Neural cell (in vitro differentiated cells): ENCODE measurements at regions not wholly inside any gene's neighbourhood (a gene's known extent, or its start where the extent isn't known, plus 50 kb on each side); places are given as distances from the start of the nearest gene placed in this dataset.

Experiments used
- RAD21 ChIP-seq: fragments of 450-650 bp; conservative IDR thresholded peaks from 2 replicates; pipeline ENCODE4 v1.6.1; 2014; ENCODE audit warnings: antibody characterized with exemption, mild to moderate bottlenecking, moderate library complexity
- TF ChIP-seq, protein P1 (sequence below): IDR thresholded peaks from 2 replicates; pipeline ENCODE4 v1.6.1; 2012; ENCODE audit warnings: borderline replicate concordance
- TF ChIP-seq, protein P2 (sequence below): fragments of 450-650 bp; IDR thresholded peaks from 2 replicates; pipeline ENCODE4 v1.5.1; 2014; ENCODE audit warnings: antibody characterized with exemption, mild to moderate bottlenecking, moderate library complexity; ENCODE audit not compliant: poor library complexity, severe bottlenecking

- no peak for TF ChIP-seq RAD21
- TF ChIP-seq, protein P1, sequence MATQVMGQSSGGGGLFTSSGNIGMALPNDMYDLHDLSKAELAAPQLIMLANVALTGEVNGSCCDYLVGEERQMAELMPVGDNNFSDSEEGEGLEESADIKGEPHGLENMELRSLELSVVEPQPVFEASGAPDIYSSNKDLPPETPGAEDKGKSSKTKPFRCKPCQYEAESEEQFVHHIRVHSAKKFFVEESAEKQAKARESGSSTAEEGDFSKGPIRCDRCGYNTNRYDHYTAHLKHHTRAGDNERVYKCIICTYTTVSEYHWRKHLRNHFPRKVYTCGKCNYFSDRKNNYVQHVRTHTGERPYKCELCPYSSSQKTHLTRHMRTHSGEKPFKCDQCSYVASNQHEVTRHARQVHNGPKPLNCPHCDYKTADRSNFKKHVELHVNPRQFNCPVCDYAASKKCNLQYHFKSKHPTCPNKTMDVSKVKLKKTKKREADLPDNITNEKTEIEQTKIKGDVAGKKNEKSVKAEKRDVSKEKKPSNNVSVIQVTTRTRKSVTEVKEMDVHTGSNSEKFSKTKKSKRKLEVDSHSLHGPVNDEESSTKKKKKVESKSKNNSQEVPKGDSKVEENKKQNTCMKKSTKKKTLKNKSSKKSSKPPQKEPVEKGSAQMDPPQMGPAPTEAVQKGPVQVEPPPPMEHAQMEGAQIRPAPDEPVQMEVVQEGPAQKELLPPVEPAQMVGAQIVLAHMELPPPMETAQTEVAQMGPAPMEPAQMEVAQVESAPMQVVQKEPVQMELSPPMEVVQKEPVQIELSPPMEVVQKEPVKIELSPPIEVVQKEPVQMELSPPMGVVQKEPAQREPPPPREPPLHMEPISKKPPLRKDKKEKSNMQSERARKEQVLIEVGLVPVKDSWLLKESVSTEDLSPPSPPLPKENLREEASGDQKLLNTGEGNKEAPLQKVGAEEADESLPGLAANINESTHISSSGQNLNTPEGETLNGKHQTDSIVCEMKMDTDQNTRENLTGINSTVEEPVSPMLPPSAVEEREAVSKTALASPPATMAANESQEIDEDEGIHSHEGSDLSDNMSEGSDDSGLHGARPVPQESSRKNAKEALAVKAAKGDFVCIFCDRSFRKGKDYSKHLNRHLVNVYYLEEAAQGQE = no peak
- TF ChIP-seq, protein P2, sequence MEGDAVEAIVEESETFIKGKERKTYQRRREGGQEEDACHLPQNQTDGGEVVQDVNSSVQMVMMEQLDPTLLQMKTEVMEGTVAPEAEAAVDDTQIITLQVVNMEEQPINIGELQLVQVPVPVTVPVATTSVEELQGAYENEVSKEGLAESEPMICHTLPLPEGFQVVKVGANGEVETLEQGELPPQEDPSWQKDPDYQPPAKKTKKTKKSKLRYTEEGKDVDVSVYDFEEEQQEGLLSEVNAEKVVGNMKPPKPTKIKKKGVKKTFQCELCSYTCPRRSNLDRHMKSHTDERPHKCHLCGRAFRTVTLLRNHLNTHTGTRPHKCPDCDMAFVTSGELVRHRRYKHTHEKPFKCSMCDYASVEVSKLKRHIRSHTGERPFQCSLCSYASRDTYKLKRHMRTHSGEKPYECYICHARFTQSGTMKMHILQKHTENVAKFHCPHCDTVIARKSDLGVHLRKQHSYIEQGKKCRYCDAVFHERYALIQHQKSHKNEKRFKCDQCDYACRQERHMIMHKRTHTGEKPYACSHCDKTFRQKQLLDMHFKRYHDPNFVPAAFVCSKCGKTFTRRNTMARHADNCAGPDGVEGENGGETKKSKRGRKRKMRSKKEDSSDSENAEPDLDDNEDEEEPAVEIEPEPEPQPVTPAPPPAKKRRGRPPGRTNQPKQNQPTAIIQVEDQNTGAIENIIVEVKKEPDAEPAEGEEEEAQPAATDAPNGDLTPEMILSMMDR = no peak
Observed at GRCh38 chr6:6746970-6747338, 158.4 kb downstream of the LY86 start.
